ENCODE measurements at regions not wholly inside any gene's neighbourhood (a gene's known extent, or its start where the extent isn't known, plus 50 kb on each side); places are given as distances from the start of the nearest gene placed in this dataset.

- no peak for ATAC-seq
- intact Hi-C loops (cut with DNase I) = no loop called here
- no peaks in the 10 kb centered on the region for H3K9me3 ChIP-seq
- H3K36me3 ChIP-seq = no peaks in the 10 kb centered on the region
- H3K4me3 ChIP-seq = no peak overlapping the region
- TF ChIP-seq CTCF (IDR thresholded peaks at IDR 0.05) = no peak
- no peaks in the 10 kb centered on the region for H3K4me1 ChIP-seq
- no peaks in the 10 kb centered on the region for H3K27me3 ChIP-seq
- peak in 1 of 4 donors; percentile 54 for DNase-seq
- no peak overlapping the region for H3K27ac ChIP-seq
These were observed 150.1 kb downstream of the NAA11 start for GRCh38 chr4:79175716-79176115.

- ATAC-seq = no peak
- Histone ChIP-seq H3K27ac (no peak overlapping the region), H3K27me3 (no peaks in the 10 kb centered on the region), H3K36me3 (no peaks in the 10 kb centered on the region), H3K4me1 (no peaks in the 10 kb centered on the region), H3K4me3 (no peak overlapping the region), H3K9me3 (peaks cover 0 to 3% of the 10 kb centered on the region in 2 donors)
- no peak for TF ChIP-seq CTCF (IDR thresholded peaks at IDR 0.05)
- intact Hi-C loops (cut with DNase I) = no loop called here
- DNase-seq = no peak
These were observed 151.2 kb downstream of the NAA11 start for GRCh38 chr4:79174490-79175252.

- intact Hi-C loops (cut with DNase I) = no loop called here
- Histone ChIP-seq H3K27me3 (no peaks in the 10 kb centered on the region), H3K27ac (no peak overlapping the region), H3K9me3 (peaks cover 0 to 10% of the 10 kb centered on the region in 2 donors), H3K4me3 (no peak overlapping the region), H3K36me3 (no peaks in the 10 kb centered on the region), H3K4me1 (no peaks in the 10 kb centered on the region)
- DNase-seq (no peak), ATAC-seq (no peak)
- no peak for TF ChIP-seq CTCF (IDR thresholded peaks at IDR 0.05)
These were observed 152.7 kb downstream of the NAA11 start for GRCh38 chr4:79173186-79173585.

- DNase-seq (no peak), ATAC-seq (no peak)
- H3K27ac ChIP-seq = no peak overlapping the region
- TF ChIP-seq CTCF (IDR thresholded peaks at IDR 0.05) = no peak
- intact Hi-C loops (cut with DNase I) = no loop called here
- H3K4me3 ChIP-seq = no peak overlapping the region
- peaks cover 0 to 12% of the 10 kb centered on the region in 2 donors for H3K9me3 ChIP-seq
- H3K36me3 ChIP-seq = no peaks in the 10 kb centered on the region
- H3K27me3 ChIP-seq = no peaks in the 10 kb centered on the region
- no peaks in the 10 kb centered on the region for H3K4me1 ChIP-seq
These were observed 155.8 kb downstream of the NAA11 start for GRCh38 chr4:79170077-79170476.

GRCh38 chr4:79164907-79165610, 160.8 kb downstream of the NAA11 start:
- TF ChIP-seq CTCF (IDR thresholded peaks at IDR 0.05) = no peak
- DNase-seq = no peak
- ATAC-seq = no peak

More at GRCh38 chr4:79164907-79165610, 160.8 kb downstream of the NAA11 start:
- Histone ChIP-seq H3K27ac (no peak overlapping the region), H3K4me3 (no peak overlapping the region), H3K9me3 (peaks cover 0 to 12% of the 10 kb centered on the region in 2 donors), H3K4me1 (no peaks in the 10 kb centered on the region), H3K36me3 (no peaks in the 10 kb centered on the region), H3K27me3 (no peaks in the 10 kb centered on the region)
- intact Hi-C loops (cut with DNase I) = no loop called here
